Astrocyte (in vitro differentiated cells and primary cell): ENCODE measurements at regions not wholly inside any gene's neighbourhood (a gene's known extent, or its start where the extent isn't known, plus 50 kb on each side); places are given as distances from the start of the nearest gene placed in this dataset.

Source experiments
- EZH2 ChIP-seq: IDR thresholded peaks from 2 replicates; pipeline ENCODE4 v1.6.1; 2012; ENCODE audit warnings: mild to moderate bottlenecking, low read length, inconsistent platforms; ENCODE audit not compliant: insufficient read depth
- TF ChIP-seq, protein P1 (sequence below): IDR thresholded peaks from 2 replicates; pipeline ENCODE4 v1.5.1; 2011; ENCODE audit warnings: low read depth, mild to moderate bottlenecking, inconsistent platforms, low read length, moderate library complexity; ENCODE audit not compliant: insufficient read depth

GRCh38 chr14:66043921-66044320 lies 442.2 kb upstream of the CCDC196 start:
- TF ChIP-seq, protein P1, sequence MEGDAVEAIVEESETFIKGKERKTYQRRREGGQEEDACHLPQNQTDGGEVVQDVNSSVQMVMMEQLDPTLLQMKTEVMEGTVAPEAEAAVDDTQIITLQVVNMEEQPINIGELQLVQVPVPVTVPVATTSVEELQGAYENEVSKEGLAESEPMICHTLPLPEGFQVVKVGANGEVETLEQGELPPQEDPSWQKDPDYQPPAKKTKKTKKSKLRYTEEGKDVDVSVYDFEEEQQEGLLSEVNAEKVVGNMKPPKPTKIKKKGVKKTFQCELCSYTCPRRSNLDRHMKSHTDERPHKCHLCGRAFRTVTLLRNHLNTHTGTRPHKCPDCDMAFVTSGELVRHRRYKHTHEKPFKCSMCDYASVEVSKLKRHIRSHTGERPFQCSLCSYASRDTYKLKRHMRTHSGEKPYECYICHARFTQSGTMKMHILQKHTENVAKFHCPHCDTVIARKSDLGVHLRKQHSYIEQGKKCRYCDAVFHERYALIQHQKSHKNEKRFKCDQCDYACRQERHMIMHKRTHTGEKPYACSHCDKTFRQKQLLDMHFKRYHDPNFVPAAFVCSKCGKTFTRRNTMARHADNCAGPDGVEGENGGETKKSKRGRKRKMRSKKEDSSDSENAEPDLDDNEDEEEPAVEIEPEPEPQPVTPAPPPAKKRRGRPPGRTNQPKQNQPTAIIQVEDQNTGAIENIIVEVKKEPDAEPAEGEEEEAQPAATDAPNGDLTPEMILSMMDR = no peak
- TF ChIP-seq EZH2 = no peak
